AG04449 (cell line): ENCODE measurements at regions not wholly inside any gene's neighbourhood (a gene's known extent, or its start where the extent isn't known, plus 50 kb on each side); places are given as distances from the start of the nearest gene placed in this dataset.
A peak's percentile ranks its signal among the peaks of the same experiment; 100 is the strongest.

Experiments used
- CTCF ChIA-PET: fragments of 350-600 bp; formaldehyde crosslinking; extraction: SDS; loops from one replicate; lab custom pipeline; 2021; ENCODE audit warnings: antibody characterized with exemption; lab: Yijun Ruan, JAX
- POLR2A ChIA-PET: fragments of 400-600, 350-600 bp; formaldehyde crosslinking; extraction: SDS; loops from one replicate; lab custom pipeline; 2020; ENCODE audit warnings: antibody characterized with exemption, inconsistent platforms; lab: Yijun Ruan, JAX
- DNase-seq: peaks from one replicate; pipeline ENCODE4 v3.0.0-alpha.2; 2010; ENCODE audit warnings: low read depth, low spot score
- H3K4me3 ChIP-seq: 2 replicates; pipeline ENCODE4 v1.5.1; 2011; ENCODE audit warnings: low read depth, mild to moderate bottlenecking, control low read depth, low read length
- TF ChIP-seq, protein P1 (sequence below): IDR thresholded peaks from one replicate; pipeline ENCODE4 v1.5.1; 2011; ENCODE audit warnings: mild to moderate bottlenecking, moderate library complexity, low read length, control low read depth, inconsistent platforms; ENCODE audit not compliant: insufficient read depth; ENCODE audit errors: missing control alignments

DNA sequence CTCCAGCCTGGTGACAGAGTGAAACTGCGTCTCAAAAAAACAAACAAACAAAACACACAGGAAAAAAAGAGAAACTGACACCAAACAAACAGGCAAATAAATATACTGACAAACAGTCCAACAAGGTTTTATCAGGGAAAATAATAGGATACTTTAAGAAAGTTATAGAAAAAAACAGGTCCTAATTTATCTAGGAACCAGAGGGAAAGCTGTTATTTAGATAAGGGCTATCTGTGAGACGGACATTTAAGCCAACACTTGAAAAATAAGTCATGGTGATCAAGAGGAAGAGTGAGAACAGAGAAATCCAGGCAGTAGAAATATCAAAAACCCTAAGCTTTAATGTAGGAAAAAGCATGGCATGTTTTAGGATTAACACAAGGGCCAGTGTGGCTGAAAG, 68.9 kb downstream of the FAM217A start:
- no peak overlapping the region for H3K4me3 ChIP-seq
- CTCF ChIA-PET: interaction anchor here (0.7 to 3.8 kb wide), 10 partner anchors 11 to 733 kb away, joined by 3 to 38 read pairs (median 7); partner anchors contain the start of gene FAM50B
- POLR2A ChIA-PET: no interaction called here
- no peak for DNase-seq
- TF ChIP-seq, protein P1, sequence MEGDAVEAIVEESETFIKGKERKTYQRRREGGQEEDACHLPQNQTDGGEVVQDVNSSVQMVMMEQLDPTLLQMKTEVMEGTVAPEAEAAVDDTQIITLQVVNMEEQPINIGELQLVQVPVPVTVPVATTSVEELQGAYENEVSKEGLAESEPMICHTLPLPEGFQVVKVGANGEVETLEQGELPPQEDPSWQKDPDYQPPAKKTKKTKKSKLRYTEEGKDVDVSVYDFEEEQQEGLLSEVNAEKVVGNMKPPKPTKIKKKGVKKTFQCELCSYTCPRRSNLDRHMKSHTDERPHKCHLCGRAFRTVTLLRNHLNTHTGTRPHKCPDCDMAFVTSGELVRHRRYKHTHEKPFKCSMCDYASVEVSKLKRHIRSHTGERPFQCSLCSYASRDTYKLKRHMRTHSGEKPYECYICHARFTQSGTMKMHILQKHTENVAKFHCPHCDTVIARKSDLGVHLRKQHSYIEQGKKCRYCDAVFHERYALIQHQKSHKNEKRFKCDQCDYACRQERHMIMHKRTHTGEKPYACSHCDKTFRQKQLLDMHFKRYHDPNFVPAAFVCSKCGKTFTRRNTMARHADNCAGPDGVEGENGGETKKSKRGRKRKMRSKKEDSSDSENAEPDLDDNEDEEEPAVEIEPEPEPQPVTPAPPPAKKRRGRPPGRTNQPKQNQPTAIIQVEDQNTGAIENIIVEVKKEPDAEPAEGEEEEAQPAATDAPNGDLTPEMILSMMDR: no peak

DNA sequence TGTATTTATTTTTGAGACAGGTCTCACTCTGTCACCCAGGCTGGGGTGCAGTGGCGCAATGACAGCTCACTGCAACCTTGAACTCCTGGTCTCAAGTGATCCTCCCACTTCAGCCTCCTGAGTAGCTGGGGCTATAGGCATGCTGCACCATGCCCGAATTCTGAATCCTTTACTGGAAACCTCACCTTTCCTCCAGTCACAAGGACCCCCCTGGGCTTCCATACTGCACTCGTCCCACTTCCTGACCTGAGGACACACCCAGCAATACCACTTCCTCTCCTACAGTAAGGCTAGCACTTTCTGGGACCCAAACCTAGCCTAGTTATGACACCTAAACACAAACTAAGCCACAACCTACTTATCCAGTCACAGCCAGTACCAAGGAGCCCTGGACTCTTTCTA, 68.2 kb downstream of the FAM217A start:
- POLR2A ChIA-PET: no interaction called here
- no peak for DNase-seq
- TF ChIP-seq, protein P1: no peak
- CTCF ChIA-PET: interaction anchor here (0.7 to 3.5 kb wide), 8 partner anchors 9 to 734 kb away, joined by 3 to 27 read pairs (median 6); partner anchors contain the start of gene FAM50B
- H3K4me3 ChIP-seq: no peak overlapping the region

DNA sequence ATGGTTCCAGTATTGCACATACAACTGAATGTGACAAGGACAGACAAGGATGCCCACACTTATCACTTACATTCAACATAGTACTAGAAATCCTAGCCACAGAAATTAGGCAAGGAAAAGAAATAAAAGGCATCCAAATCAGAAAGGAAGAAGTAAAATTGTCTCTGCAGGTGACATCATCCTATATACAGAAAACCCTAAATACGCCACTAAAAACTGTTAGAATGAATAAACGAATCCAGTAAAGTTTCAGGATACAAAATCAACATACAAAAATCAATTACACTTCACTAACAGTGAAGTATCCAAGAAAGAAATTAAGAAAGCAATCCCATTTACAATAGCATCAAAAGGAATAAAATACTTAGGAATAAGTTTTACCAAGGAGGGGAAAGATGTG, 66.1 kb downstream of the FAM217A start:
- POLR2A ChIA-PET: no interaction called here
- CTCF ChIA-PET: interaction anchor here (0.8 to 2.4 kb wide), 4 partner anchors 8 to 765 kb away, joined by 3 to 5 read pairs (median 3); a partner anchor contains a TSS
- TF ChIP-seq, protein P1: no peak
- no peak overlapping the region for H3K4me3 ChIP-seq
- no peak for DNase-seq

DNA sequence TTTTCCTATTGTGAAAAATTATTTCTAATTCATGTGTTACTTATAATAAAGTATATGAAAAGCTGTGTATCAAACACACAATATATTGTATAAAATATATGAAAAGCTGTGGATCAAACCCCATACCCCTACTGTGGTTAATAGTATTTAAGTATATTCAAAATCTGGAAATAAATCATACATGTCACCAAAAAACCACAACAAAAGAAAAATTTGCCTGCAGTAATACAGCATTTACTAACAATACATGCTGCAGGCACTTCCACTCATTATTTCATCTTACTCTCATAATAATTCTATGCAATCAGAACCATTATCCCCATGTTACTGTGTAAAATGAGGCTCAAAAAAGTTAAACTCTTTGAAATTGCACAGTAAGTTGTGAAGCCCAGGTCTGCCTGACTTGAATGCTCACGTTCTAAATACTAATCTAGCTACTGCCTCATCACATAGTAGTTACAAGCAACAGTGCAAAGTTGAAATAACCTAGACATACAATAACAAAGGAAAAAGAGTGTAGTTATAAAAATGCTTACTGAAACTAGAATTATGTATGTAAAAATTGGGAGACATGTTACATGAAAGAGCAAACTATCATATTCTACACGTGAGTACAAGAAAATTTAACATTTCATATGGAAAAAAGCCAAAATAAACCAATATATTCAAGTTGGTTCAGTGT, 61.7 kb downstream of the FAM217A start:
- ChIA-PET CTCF (interaction anchor here (0.6 to 3.5 kb wide), 9 partner anchors 9 to 269 kb away, joined by 3 to 32 read pairs (median 3); partner anchors contain the start of gene FAM50B), POLR2A (no interaction called here)

DNA sequence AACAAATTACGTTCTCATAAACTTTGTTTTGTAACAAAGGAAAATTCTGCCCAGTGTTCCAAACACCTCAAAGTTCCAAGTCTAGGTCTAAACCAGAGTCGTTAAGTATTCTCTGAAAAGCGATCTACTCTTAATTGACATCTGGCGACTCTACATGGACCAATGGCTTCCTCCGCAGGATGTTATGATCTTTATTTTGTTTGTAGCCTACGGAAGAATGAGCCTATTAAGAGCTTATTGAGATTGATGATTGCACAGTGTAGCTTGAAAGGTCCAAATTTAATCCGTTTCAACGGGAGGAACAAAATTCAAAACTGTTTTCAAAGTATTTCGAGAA, 61.1 kb downstream of the FAM217A start:
- ChIA-PET POLR2A (no interaction called here), CTCF (interaction anchor here (0.8 to 3.5 kb wide), 10 partner anchors 10 to 269 kb away, joined by 3 to 32 read pairs (median 4); partner anchors contain the start of gene FAM50B)
- peak overlapping the region; percentile 93 for H3K4me3 ChIP-seq
- TF ChIP-seq, protein P1: no peak
- no peak for DNase-seq

More for the DNA sequence above, 61.7 kb downstream of the FAM217A start:
- TF ChIP-seq, protein P1: no peak
- no peak for DNase-seq
- H3K4me3 ChIP-seq: peak overlapping the region; percentile 93
